ENCODE measurements at regions not wholly inside any gene's neighbourhood (a gene's known extent, or its start where the extent isn't known, plus 50 kb on each side); places are given as distances from the start of the nearest gene placed in this dataset.

GRCh38 chr12:13769966-13770365, 211.4 kb downstream of the GRIN2B start:
- ATAC-seq (no peak), DNase-seq (ENCODE audit: low spot score) (no peak)

GRCh38 chr12:13769273-13769672, 212.1 kb downstream of the GRIN2B start:
- ATAC-seq (no peak), DNase-seq (ENCODE audit: low spot score) (no peak)

GRCh38 chr12:13764748-13765147, 216.7 kb downstream of the GRIN2B start:
- DNase-seq (ENCODE audit: low spot score) (no peak), ATAC-seq (no peak)

GRCh38 chr12:13749389-13749788, 232.0 kb downstream of the GRIN2B start:
- DNase-seq (ENCODE audit: low spot score) (no peak), ATAC-seq (no peak)

- peak; percentile 60 for ATAC-seq
- DNase-seq (ENCODE audit: low spot score) = peak; percentile 47
Observed at GRCh38 chr12:13745111-13745860, 236.1 kb downstream of the GRIN2B start.

GRCh38 chr12:13744561-13744960, 236.8 kb downstream of the GRIN2B start:
- ATAC-seq (no peak), DNase-seq (ENCODE audit: low spot score) (no peak)

GRCh38 chr12:13740149-13740545, 241.3 kb downstream of the GRIN2B start:
- no peak for DNase-seq (ENCODE audit: low spot score)
- no peak for ATAC-seq

- ATAC-seq (no peak), DNase-seq (ENCODE audit: low spot score) (no peak)
Observed at GRCh38 chr12:13735734-13736133, 245.7 kb downstream of the GRIN2B start.

- DNase-seq (ENCODE audit: low spot score) (no peak), ATAC-seq (no peak)
Observed at GRCh38 chr12:13734584-13735152, 246.7 kb downstream of the GRIN2B start.

GRCh38 chr12:13727707-13728195, 253.7 kb downstream of the GRIN2B start:
- ATAC-seq = no peak
- DNase-seq (ENCODE audit: low spot score) = no peak

GRCh38 chr12:13725049-13725448, 256.4 kb downstream of the GRIN2B start:
- no peak for DNase-seq (ENCODE audit: low spot score)
- ATAC-seq = no peak

GRCh38 chr12:13724136-13724535, 257.3 kb downstream of the GRIN2B start:
- DNase-seq (ENCODE audit: low spot score) (no peak), ATAC-seq (no peak)

- no peak for DNase-seq (ENCODE audit: low spot score)
- no peak for ATAC-seq
Observed at GRCh38 chr12:13719986-13720385, 261.4 kb downstream of the GRIN2B start.

- DNase-seq (ENCODE audit: low spot score) (no peak), ATAC-seq (no peak)
Observed at GRCh38 chr12:13718271-13718670, 263.1 kb downstream of the GRIN2B start.

GRCh38 chr12:13716119-13716518, 265.3 kb downstream of the GRIN2B start:
- no peak for ATAC-seq
- DNase-seq (ENCODE audit: low spot score) = no peak

- ATAC-seq = no peak
- no peak for DNase-seq (ENCODE audit: low spot score)
Observed at GRCh38 chr12:13713556-13714410, 267.6 kb downstream of the GRIN2B start.

GRCh38 chr12:13707829-13708228, 273.6 kb downstream of the GRIN2B start:
- no peak for ATAC-seq
- no peak for DNase-seq (ENCODE audit: low spot score)

- ATAC-seq (no peak), DNase-seq (ENCODE audit: low spot score) (no peak)
Observed at GRCh38 chr12:13702381-13702780, 279.0 kb downstream of the GRIN2B start.

GRCh38 chr12:13701502-13701901, 279.9 kb downstream of the GRIN2B start:
- DNase-seq (ENCODE audit: low spot score) (no peak), ATAC-seq (no peak)

- DNase-seq (ENCODE audit: low spot score) (no peak), ATAC-seq (no peak)
Observed at GRCh38 chr12:13697973-13698372, 283.4 kb downstream of the GRIN2B start.

GRCh38 chr12:13695781-13696180, 285.6 kb downstream of the GRIN2B start:
- no peak for DNase-seq (ENCODE audit: low spot score)
- ATAC-seq = no peak

- ATAC-seq = no peak
- no peak for DNase-seq (ENCODE audit: low spot score)
Observed at GRCh38 chr12:13692332-13692731, 289.1 kb downstream of the GRIN2B start.

Data from left lobe of liver (tissue), 2 donors.